Liver (tissue), 3 donors: ENCODE measurements at regions not wholly inside any gene's neighbourhood (a gene's known extent, or its start where the extent isn't known, plus 50 kb on each side); places are given as distances from the start of the nearest gene placed in this dataset.
"Not testable (repeated sequence)": the region's sequence is repeated elsewhere in the genome, so short reads cannot be mapped to it uniquely, and the experiment has no call there.

ENCODE experiments used
- FOXA1 ChIP-seq: IDR thresholded peaks from 2 replicates; pipeline ENCODE4 v1.6.1; 2016; ENCODE audit warnings: antibody characterized with exemption
- GABPA ChIP-seq, 2 donors: IDR thresholded peaks in 1 of 2; conservative IDR thresholded peaks in 1 of 2; 2 replicates each; pipeline ENCODE4 v1.6.1; 2016; ENCODE audit warnings: antibody characterized with exemption in 2 of 2, mild to moderate bottlenecking in 1 of 2, moderate library complexity in 1 of 2
- HNF4A ChIP-seq, 2 donors: conservative IDR thresholded peaks; 2 replicates each; pipeline ENCODE4 v1.6.1; 2016; ENCODE audit warnings: antibody characterized with exemption in 2 of 2, mild to moderate bottlenecking in 2 of 2
- JUND ChIP-seq, 2 donors: IDR thresholded peaks; 2 replicates each; pipeline ENCODE4 v1.6.1; 2016; ENCODE audit warnings: antibody characterized with exemption in 2 of 2
- RAD21 ChIP-seq, 2 donors: IDR thresholded peaks; 2 replicates each; pipeline ENCODE4 v1.6.1; 2016; ENCODE audit warnings: antibody characterized with exemption in 2 of 2, mild to moderate bottlenecking in 2 of 2
- RXRA ChIP-seq, 2 donors: IDR thresholded peaks; 2 replicates each; pipeline ENCODE4 v1.6.1; 2017 to 2018; ENCODE audit warnings: antibody characterized with exemption in 2 of 2, mild to moderate bottlenecking in 1 of 2
- TAF1 ChIP-seq: conservative IDR thresholded peaks from 2 replicates; pipeline ENCODE4 v1.6.1; 2016; ENCODE audit warnings: antibody characterized with exemption, mild to moderate bottlenecking
- TF ChIP-seq, protein P1 (sequence below): fragments of 150-350 bp; IDR thresholded peaks from 2 replicates; pipeline ENCODE4 v1.5.1; 2017; ENCODE audit warnings: improper control_type of control experiment, low read depth, low read length; ENCODE audit not compliant: missing input control
- TF ChIP-seq, protein P2 (sequence below): IDR thresholded peaks from 2 replicates; pipeline ENCODE4 v1.6.1; 2016; ENCODE audit warnings: antibody characterized with exemption
- TF ChIP-seq, protein P3 (sequence below): IDR thresholded peaks from 2 replicates; pipeline ENCODE4 v1.6.1; 2016; ENCODE audit warnings: antibody characterized with exemption, mild to moderate bottlenecking
- donor health status: healthy.
- donor health status: healthy.

DNA sequence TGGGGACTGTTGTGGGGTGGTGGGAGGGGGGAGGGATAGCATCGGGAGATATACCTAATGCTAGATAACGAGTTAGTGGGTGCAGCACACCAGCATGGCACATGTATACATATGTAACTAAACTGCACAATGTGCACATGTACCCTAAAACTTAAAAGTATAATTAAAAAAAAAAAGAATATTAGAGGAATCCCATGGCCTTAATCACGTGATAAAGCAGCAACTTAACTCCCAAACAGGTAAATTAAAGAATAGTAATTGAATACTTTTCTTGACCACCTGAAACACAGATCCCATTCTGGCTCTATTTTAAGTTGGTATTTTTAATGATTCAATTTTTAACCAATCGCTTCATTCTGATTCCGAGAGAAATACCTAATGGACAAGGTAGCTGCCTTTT, 56.9 kb upstream of the THBS1 start:
- not testable (repeated sequence) for TF ChIP-seq HNF4A (conservative IDR thresholded peaks at IDR 0.05); JUND (IDR thresholded peaks at IDR 0.05); FOXA1; RXRA (IDR thresholded peaks at IDR 0.05); GABPA (IDR thresholded peaks at IDR 0.05 in 1 of 2, conservative IDR thresholded peaks at IDR 0.05 in 1 of 2); RAD21 (IDR thresholded peaks at IDR 0.05); TAF1
- TF ChIP-seq, protein P1, sequence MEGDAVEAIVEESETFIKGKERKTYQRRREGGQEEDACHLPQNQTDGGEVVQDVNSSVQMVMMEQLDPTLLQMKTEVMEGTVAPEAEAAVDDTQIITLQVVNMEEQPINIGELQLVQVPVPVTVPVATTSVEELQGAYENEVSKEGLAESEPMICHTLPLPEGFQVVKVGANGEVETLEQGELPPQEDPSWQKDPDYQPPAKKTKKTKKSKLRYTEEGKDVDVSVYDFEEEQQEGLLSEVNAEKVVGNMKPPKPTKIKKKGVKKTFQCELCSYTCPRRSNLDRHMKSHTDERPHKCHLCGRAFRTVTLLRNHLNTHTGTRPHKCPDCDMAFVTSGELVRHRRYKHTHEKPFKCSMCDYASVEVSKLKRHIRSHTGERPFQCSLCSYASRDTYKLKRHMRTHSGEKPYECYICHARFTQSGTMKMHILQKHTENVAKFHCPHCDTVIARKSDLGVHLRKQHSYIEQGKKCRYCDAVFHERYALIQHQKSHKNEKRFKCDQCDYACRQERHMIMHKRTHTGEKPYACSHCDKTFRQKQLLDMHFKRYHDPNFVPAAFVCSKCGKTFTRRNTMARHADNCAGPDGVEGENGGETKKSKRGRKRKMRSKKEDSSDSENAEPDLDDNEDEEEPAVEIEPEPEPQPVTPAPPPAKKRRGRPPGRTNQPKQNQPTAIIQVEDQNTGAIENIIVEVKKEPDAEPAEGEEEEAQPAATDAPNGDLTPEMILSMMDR, result not testable (repeated sequence)
- TF ChIP-seq, protein P2, sequence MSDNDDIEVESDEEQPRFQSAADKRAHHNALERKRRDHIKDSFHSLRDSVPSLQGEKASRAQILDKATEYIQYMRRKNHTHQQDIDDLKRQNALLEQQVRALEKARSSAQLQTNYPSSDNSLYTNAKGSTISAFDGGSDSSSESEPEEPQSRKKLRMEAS, result not testable (repeated sequence)
- TF ChIP-seq, protein P3, sequence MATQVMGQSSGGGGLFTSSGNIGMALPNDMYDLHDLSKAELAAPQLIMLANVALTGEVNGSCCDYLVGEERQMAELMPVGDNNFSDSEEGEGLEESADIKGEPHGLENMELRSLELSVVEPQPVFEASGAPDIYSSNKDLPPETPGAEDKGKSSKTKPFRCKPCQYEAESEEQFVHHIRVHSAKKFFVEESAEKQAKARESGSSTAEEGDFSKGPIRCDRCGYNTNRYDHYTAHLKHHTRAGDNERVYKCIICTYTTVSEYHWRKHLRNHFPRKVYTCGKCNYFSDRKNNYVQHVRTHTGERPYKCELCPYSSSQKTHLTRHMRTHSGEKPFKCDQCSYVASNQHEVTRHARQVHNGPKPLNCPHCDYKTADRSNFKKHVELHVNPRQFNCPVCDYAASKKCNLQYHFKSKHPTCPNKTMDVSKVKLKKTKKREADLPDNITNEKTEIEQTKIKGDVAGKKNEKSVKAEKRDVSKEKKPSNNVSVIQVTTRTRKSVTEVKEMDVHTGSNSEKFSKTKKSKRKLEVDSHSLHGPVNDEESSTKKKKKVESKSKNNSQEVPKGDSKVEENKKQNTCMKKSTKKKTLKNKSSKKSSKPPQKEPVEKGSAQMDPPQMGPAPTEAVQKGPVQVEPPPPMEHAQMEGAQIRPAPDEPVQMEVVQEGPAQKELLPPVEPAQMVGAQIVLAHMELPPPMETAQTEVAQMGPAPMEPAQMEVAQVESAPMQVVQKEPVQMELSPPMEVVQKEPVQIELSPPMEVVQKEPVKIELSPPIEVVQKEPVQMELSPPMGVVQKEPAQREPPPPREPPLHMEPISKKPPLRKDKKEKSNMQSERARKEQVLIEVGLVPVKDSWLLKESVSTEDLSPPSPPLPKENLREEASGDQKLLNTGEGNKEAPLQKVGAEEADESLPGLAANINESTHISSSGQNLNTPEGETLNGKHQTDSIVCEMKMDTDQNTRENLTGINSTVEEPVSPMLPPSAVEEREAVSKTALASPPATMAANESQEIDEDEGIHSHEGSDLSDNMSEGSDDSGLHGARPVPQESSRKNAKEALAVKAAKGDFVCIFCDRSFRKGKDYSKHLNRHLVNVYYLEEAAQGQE, result not testable (repeated sequence)
